Neural crest cell (in vitro differentiated cells): ENCODE measurements at regions not wholly inside any gene's neighbourhood (a gene's known extent, or its start where the extent isn't known, plus 50 kb on each side); places are given as distances from the start of the nearest gene placed in this dataset.

Experiments
- DNase-seq: peaks from one replicate; pipeline ENCODE4 v3.0.0; 2021; ENCODE audit warnings: low read depth, mixed read lengths, low spot score
- H3K27ac Mint-ChIP-seq: one replicate; pipeline ENCODE4 v1.8.0; 2021; ENCODE audit warnings: mild to moderate bottlenecking, mixed read lengths; ENCODE audit not compliant: unreplicated experiment
- H3K27me3 Mint-ChIP-seq: 2 replicates; pipeline ENCODE4 v1.8.0; 2021; ENCODE audit warnings: low read depth, mild to moderate bottlenecking, mixed read lengths
- H3K36me3 Mint-ChIP-seq: 2 replicates; pipeline ENCODE4 v1.8.0; 2021; ENCODE audit warnings: low read depth, mild to moderate bottlenecking, mixed read lengths
- H3K4me1 Mint-ChIP-seq: 2 replicates; pipeline ENCODE4 v1.8.0; 2021; ENCODE audit warnings: mixed read lengths
- H3K4me3 Mint-ChIP-seq: one replicate; pipeline ENCODE4 v1.8.0; 2021; ENCODE audit warnings: mild to moderate bottlenecking, mixed read lengths
- H3K9me3 Mint-ChIP-seq: 2 replicates; pipeline ENCODE4 v1.8.0; 2021; ENCODE audit warnings: mixed read lengths
- TF ChIP-seq, protein P1 (sequence below): fragments of 200-600 bp; sonication (generic); conservative IDR thresholded peaks from 2 replicates; pipeline ENCODE4 v1.5.0; 2021; ENCODE audit warnings: antibody characterized with exemption, mild to moderate bottlenecking

GRCh38 chrX:39704590-39704989 is 393.2 kb downstream of the BCOR start:
- Mint-ChIP-seq H3K27me3 (no peaks in the 10 kb centered on the region), H3K36me3 (no peaks in the 10 kb centered on the region), H3K27ac (no peak overlapping the region), H3K4me3 (no peak overlapping the region), H3K4me1 (peaks cover 8% of the 10 kb centered on the region), H3K9me3 (peaks cover 9% of the 10 kb centered on the region)
- no peak for DNase-seq
- TF ChIP-seq, protein P1, sequence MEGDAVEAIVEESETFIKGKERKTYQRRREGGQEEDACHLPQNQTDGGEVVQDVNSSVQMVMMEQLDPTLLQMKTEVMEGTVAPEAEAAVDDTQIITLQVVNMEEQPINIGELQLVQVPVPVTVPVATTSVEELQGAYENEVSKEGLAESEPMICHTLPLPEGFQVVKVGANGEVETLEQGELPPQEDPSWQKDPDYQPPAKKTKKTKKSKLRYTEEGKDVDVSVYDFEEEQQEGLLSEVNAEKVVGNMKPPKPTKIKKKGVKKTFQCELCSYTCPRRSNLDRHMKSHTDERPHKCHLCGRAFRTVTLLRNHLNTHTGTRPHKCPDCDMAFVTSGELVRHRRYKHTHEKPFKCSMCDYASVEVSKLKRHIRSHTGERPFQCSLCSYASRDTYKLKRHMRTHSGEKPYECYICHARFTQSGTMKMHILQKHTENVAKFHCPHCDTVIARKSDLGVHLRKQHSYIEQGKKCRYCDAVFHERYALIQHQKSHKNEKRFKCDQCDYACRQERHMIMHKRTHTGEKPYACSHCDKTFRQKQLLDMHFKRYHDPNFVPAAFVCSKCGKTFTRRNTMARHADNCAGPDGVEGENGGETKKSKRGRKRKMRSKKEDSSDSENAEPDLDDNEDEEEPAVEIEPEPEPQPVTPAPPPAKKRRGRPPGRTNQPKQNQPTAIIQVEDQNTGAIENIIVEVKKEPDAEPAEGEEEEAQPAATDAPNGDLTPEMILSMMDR: no peak

DNA sequence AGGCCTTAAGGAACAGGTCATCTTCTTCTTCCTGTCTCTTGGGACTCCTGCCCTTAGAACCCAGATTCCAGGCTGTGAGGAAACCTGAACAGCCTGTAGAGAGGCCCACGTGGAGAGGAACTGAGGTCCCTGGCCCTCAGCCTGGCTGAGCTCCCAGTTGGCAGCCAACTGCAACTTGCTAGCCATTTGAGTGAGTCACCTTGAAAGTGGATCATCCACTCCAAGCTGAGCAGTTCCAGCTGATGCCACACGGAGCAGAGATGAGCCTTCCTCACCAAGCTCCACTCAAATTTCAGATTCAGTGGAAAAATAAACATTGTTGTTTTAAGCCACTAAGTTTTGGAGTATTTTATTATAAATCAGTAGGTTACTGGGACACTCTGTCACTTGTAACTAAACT is 392.5 kb downstream of the BCOR start:
- no peak for DNase-seq
- no peak overlapping the region for H3K4me3 Mint-ChIP-seq
- H3K9me3 Mint-ChIP-seq: peaks cover 9% of the 10 kb centered on the region
- TF ChIP-seq, protein P1: peak; percentile 52
- no peak overlapping the region for H3K27ac Mint-ChIP-seq
- H3K36me3 Mint-ChIP-seq: no peaks in the 10 kb centered on the region
- peaks cover 8% of the 10 kb centered on the region for H3K4me1 Mint-ChIP-seq
- H3K27me3 Mint-ChIP-seq: no peaks in the 10 kb centered on the region

- peaks cover 7% of the 10 kb centered on the region for H3K9me3 Mint-ChIP-seq
Observed at GRCh38 chrX:39709364-39709763, 388.4 kb downstream of the BCOR start.

GRCh38 chrX:39709812-39710211 is 387.9 kb downstream of the BCOR start:
- Mint-ChIP-seq H3K36me3 (no peaks in the 10 kb centered on the region), H3K27ac (no peak overlapping the region), H3K4me3 (no peak overlapping the region), H3K9me3 (peaks cover 7% of the 10 kb centered on the region), H3K27me3 (no peaks in the 10 kb centered on the region), H3K4me1 (peaks cover 8% of the 10 kb centered on the region)
- TF ChIP-seq, protein P1: no peak
- no peak for DNase-seq

More at GRCh38 chrX:39709364-39709763, 388.4 kb downstream of the BCOR start:
- no peaks in the 10 kb centered on the region for H3K27me3 Mint-ChIP-seq
- TF ChIP-seq, protein P1: no peak
- H3K4me3 Mint-ChIP-seq: no peak overlapping the region
- DNase-seq: no peak
- peaks cover 8% of the 10 kb centered on the region for H3K4me1 Mint-ChIP-seq
- H3K36me3 Mint-ChIP-seq: no peaks in the 10 kb centered on the region
- no peak overlapping the region for H3K27ac Mint-ChIP-seq

GRCh38 chrX:39710776-39711175 is 387.0 kb downstream of the BCOR start:
- no peaks in the 10 kb centered on the region for H3K36me3 Mint-ChIP-seq
- TF ChIP-seq, protein P1: no peak

DNA sequence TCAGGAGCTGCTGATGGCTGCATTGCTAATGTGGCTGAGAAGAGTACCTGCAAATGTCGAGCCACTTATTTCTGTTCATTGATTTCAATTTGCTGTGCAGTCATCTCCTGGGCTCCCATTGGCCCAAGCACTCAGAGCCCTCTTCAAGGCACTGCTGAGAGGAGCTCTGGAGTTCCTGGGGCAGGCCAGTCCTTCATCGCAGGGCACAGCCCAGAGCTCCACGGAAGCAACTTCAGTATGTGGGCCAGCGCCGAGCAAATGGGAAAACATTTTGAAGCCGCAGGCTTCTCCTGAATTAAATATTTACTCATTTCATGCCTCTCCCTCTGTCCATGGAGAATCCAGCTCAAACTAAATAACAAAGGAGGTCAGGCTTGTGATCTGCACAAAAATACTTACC is 383.3 kb downstream of the BCOR start:
- Mint-ChIP-seq H3K36me3 (no peaks in the 10 kb centered on the region), H3K27ac (no peak overlapping the region), H3K27me3 (no peaks in the 10 kb centered on the region), H3K4me3 (no peak overlapping the region), H3K4me1 (peaks cover 5% of the 10 kb centered on the region), H3K9me3 (peaks cover 3% of the 10 kb centered on the region)
- no peak for DNase-seq
- TF ChIP-seq, protein P1: no peak

More at GRCh38 chrX:39710776-39711175, 387.0 kb downstream of the BCOR start:
- H3K4me1 Mint-ChIP-seq: peaks cover 1% of the 10 kb centered on the region
- DNase-seq: no peak
- peaks cover 7% of the 10 kb centered on the region for H3K9me3 Mint-ChIP-seq
- no peak overlapping the region for H3K27ac Mint-ChIP-seq
- H3K4me3 Mint-ChIP-seq: no peak overlapping the region
- no peaks in the 10 kb centered on the region for H3K27me3 Mint-ChIP-seq
